HPDE6-E6E7 (cell line): ENCODE measurements at regions not wholly inside any gene's neighbourhood (a gene's known extent, or its start where the extent isn't known, plus 50 kb on each side); places are given as distances from the start of the nearest gene placed in this dataset.
"Not testable (repeated sequence)": the region's sequence is repeated elsewhere in the genome, so short reads cannot be mapped to it uniquely, and the experiment has no call there.

Experiments used
- DNase-seq: peaks from one replicate; pipeline ENCODE4 v3.0.0; 2011; ENCODE audit warnings: missing footprints; ENCODE audit errors: extremely low spot score

- no peak for DNase-seq
These were observed 112.5 kb upstream of the SPOPL start for GRCh38 chr2:138389063-138389462.

GRCh38 chr2:138390316-138390945 lies 111.1 kb upstream of the SPOPL start:
- DNase-seq = no peak

DNA sequence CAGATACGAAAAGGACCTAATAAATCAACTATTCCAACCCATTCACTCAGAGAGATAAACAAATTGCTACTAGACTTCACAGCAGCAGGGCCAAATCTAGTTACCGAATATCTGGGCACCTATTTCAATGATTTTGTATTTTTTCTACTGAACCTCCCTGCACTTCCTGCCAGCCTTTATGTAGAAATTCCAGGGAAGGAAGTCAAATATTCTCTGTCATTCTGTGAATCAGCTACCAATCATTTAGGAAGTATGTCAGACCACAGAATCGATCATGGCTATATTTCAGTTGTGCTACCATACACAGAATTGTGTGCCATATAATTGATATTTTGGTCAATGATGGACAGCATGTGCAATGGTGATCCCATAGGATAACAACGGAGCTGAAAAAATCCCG lies 109.6 kb upstream of the SPOPL start:
- no peak for DNase-seq

DNA sequence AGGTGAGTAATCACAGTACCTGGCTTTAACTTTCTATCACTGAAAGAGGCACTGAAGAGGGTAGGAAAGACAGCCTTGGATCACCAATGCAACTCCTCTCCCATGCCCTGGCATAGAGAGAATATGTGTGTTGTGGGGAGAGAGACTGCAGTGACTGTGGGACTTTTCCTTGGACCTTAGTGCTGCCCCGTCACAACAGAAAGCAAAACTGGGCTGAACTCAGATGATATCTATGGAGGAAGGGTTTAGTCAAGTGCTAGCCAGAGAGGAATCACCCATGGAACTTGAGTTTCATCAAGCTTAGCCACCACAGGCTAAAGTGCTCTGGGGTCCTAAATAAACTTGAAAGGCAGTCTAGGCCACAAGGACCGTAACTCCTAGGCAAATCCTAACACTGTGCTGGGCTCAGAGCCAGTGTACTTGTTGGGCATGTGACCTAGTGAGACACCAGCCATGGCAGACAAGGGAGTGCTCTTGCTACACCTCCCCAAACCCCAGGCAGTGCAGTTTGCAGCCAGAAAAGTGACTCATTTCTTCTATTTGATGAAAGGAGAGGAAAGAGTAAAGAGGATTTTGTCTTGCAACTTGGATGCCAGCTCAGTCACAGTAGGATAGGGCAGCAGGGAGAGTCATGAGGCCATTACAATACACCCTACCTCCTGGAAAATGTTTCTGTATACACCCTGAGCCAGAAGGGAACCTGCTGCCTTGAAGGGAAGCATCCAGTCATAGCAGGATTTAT lies 105.8 kb upstream of the SPOPL start:
- DNase-seq = peak; percentile 16

- DNase-seq = no peak
These were observed 104.7 kb upstream of the SPOPL start for GRCh38 chr2:138396843-138397242.

DNA sequence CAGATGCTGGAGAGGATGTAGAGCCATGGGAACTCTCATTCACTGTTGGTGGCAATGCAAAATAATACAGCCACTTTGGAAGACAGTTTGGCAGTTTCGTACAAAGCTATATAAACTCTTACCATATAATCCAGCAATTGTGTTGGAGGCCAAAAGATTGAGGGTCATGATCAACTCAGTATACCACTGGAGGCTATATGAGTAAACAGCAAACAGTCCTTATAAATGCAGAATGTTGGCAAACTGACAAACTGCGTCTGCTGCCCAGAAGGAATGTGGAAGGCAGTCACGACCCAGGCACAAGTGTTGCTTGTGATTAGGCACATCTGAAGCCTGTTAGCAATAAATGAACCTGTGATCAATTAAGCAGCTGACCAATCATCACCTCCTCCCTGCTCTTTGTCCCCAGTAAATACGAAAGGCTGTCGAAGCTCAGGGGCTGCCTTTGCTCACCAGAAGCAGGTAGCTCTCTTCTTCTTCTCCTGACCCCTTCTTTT lies 98.1 kb upstream of the SPOPL start:
- no peak for DNase-seq

DNA sequence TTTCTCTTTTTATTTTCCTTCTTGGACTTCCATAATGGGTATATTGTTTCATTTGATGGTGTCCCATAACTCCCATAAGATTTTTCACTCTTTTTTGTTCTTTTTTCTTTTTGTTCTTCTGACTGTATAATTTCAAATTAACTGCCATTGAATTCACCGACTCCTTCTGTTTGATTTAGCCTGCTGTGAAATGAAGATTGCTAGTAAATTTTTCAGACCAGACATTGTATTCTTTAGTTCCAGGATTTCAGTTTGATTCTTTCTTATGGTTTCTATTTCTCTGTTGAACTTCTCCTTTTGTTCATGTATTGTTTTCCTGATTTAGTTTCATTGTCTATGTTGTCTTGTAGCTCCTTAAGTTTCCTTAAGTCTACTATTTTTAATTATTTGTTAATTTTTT lies 87.6 kb upstream of the SPOPL start:
- DNase-seq = no peak

- DNase-seq = peak; percentile 17
These were observed 85.6 kb upstream of the SPOPL start for GRCh38 chr2:138415985-138416384.

DNA sequence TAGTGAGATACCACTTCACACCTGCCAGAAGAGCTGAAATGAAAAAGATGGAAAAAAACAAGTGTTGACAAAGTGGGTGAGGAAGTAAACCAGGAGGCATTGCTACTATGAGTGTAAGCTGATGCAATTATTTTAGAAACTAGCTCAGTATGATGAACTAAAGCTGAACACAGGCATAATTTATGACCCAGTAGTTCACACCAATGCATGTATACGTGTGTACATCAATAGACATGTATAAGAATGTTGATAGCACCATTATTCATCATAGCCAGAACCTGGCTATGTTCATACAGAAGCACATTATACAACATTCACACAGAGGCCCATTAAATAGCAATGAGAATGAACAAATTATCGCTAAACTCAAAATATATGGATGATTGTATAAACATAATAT lies 83.1 kb upstream of the SPOPL start:
- no peak for DNase-seq

DNA sequence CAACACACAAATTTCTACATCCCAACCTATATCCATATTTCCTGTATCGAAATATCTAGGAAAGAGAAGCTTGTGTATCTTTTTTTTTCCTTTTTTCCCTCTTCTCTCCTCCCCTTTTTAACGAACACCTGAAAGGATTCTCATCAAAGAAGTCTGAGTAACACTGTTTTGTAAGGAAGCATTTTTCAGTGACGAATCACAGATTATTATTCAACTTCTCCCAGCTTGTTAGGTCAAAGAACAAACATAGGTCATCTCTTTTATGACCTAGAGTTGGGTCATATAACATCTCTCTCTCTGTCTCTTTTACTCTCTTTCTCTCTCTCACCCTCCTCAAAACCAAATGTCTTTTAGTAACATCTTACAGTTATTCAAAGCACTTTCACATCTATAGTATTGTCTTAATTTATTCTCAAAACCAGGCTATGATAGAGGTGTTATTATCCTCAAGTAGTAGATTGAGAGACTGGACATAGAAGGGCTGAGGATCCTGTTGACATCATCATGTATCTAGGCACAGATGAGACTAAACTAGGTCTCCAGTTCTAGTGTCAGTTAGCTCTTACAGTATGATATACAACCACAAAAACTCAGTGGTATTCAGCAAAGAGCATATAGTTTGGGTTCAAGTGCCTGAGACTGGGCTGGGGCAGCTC lies 80.1 kb upstream of the SPOPL start:
- DNase-seq = peak; percentile 41

- peak; percentile 62 for DNase-seq
These were observed 79.6 kb upstream of the SPOPL start for GRCh38 chr2:138421971-138422335.

DNA sequence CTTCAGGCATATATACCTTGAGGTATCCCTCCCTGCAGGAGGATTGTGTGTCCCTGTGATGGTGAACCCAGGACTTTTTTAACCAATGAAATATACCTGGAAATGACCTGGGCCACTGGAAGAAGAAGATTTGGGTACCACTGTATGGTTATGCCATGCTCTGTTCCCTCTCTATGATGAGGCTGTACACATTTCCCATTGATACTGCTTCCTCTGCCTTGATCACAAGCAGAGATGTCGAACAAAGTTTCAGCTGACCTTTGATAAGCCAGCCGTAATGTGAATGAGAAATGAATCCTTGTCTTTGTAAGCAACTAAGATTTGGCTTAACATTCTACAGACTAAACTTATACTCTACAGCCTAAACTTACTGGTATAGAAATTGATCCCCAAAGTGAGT lies 78.4 kb upstream of the SPOPL start:
- no peak for DNase-seq

DNA sequence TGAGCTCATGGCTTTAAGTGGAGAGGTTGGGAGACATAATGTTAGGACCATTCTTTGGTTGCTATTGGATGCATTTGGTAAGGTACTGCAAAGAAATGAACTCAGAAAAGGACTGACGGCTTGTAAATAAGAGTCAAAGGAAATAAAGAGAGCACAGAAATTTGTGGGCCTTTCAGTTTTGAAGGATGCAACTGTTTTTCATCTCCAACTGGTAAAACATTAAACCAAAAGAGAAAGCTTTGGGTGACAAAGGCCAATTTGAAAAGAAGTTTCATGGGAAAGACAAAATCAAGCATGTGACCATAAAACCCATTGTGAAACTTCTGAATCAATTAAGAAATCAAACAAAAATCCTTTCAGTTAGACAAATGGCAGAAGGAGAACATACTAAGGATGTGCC lies 77.8 kb upstream of the SPOPL start:
- no peak for DNase-seq

DNA sequence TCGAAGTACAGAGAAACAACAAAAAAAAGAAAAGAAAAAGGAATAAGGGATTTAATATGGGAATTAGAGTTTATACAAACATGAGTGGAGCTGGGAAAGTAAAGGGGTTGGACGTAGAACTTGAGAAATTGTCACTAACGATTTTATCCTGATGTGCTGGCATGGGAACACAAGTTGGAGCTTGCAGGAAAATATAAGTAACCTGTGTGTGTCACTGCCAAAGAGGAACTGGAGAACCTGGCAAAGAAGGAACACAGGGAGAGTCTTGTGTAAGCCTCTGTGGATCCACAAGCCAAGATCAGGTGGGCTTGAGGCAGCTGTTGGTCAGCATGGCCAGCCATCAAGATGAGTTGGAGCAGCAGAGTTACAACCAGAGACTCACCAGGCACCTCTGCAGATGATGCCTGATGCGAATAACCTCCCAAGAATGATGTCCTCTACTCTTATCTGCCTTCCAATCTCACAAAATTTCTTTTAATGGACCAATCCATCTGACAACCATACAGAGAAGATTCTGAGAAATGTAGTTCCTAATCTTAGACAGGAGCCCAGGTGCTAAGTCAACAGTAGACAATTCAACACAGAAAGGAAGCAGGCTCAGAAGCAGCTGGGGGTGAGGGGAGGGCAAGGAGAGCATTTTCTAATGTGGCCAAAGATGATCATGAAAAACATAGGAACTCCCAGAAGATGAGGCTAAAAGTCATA lies 77.0 kb upstream of the SPOPL start:
- no peak for DNase-seq

GRCh38 chr2:138426116-138426515 lies 75.5 kb upstream of the SPOPL start:
- DNase-seq = not testable (repeated sequence)

DNA sequence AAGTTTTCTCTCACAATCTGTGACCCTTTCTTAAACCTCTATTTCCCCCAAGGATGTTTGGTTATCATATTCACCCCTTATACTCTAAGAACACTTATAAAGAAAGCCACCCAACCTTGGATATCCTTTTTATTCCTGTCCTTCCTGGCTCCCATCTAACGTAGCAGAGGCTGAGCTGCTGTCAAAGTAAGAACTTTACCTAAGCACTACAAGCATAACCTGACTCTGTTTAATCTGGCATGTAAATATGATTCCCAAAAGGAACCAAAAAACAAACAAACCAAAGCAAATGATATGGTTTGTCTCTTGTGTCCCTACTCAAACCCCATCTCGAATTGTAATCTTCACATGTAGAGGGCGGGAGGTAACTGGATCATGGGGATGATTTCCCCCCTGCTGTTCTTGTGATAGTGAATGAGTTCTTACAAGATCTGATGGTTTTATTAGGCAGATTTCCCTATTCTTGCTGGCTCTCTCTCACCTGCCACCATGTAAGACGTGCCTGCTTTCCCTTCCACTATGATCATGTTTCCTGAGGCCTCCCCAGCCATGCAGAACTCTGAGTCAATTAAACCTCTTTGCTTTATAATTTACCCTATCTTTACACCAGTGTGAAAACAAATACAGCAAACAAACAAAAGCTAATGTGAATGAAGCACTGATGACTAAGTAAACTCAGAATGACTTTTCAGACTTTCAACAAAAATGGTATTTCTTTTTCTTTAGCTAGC lies 72.7 kb upstream of the SPOPL start:
- no peak for DNase-seq

DNA sequence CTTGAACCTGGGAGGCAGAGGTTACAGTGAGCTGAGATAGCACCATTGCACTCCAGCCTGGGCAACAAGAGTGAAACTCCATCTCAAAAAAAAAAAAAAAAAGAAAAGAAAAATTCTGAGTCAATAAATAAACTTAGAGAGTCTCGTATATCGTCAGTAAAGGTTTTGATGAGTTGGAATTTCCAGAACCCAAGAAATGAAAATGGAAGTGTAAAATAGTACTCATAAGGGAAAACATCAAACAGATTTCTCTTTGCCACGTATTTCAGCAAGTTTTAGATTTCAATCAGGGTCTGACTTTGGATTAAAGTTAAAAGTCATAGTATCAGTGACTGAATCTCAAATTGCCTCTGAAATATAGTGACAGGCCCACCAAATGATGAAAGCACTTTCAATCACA lies 71.4 kb upstream of the SPOPL start:
- no peak for DNase-seq

GRCh38 chr2:138432971-138433370 lies 68.6 kb upstream of the SPOPL start:
- no peak for DNase-seq

DNA sequence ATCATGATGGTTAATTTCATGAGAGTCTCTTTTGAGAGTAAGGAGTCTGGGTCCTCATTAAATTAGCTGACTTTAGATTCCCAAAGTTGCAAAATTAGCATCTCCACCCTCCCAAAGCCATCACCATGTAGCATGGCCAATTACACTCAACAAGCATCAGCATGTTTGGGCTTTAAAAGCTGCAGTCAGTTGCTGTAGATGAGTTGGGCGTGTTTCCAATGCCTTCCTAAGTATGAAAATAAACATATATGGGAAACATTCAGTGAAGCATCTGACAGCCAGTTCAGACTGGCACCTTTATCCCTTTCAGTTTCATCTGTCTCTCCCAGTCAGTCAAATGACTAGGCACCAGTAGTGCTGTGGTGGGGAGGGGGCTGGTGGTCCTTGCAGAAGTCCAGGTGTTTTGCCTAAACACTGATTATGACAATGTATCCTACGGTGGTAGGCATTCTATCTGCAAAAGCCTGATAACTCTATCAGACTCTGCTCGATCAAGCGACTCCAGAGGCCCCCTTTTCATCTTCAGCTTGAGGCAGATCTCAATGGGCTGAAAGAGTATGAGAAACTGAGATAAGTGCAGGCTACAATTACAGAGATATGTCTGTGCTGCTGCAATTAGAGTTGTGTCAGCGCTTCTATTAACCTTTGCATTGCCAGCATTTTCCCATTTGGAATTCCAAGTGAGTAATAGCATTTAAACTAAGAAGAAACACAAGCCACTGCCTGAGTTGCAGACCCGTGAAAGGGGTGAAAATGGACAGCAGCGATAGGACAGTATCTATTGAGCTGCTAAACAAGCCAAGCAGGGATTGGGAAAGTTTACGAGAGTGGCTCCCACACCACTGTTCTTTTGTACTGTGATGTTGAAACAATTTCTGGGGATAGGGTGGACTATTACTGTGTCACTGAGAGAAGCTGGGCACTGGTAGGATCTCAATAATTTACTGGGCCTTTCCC lies 67.3 kb upstream of the SPOPL start:
- DNase-seq = no peak

DNA sequence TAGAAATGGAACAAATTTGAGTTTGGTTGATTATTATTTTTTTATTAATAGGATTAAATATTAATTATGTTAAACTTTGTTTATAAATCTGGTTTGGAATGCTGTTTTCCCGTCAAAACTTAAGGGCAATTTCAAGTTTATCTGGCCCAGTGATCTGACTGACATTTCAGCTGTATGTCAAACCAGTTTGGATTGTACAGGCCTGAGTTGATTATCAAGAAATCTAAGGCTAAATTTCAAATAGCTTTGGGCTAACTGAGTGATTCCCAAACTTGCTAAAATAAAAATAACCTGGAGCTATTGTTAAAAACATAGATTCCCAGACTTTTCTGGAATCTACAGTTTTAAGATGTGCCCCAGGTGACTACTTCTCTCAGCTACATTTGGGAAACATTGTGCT lies 65.9 kb upstream of the SPOPL start:
- DNase-seq = no peak

DNA sequence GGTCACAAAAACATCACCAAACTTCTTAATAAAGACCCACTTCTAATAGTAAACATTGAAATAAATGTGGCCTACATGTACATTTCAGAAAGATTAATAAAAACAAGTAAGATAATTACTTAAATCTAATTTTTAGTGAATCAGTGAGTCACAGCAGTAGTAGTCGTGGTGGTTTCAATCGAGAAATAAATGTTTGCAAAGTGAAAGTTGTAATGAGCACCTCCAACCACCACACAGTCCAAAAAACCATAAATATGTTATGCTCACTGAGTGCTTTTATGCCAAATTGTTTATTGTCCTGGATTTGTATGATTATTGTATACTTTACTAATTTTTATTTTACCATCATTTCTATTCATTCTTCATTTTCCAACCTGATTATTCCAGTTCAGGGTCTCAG lies 61.8 kb upstream of the SPOPL start:
- DNase-seq = no peak
